Hepatocyte (in vitro differentiated cells): ENCODE measurements at regions not wholly inside any gene's neighbourhood (a gene's known extent, or its start where the extent isn't known, plus 50 kb on each side); places are given as distances from the start of the nearest gene placed in this dataset.

Experiments
- EZH2 ChIP-seq: fragments of 200-600 bp; sonication (generic); IDR thresholded peaks from 2 replicates; pipeline ENCODE4 v1.6.1; 2016; ENCODE audit warnings: antibody characterized with exemption, mild to moderate bottlenecking, borderline replicate concordance
- TF ChIP-seq, protein P1 (sequence below): fragments of 200-600 bp; sonication (generic); IDR thresholded peaks from 2 replicates; pipeline ENCODE4 v1.5.1; 2016; ENCODE audit warnings: antibody characterized with exemption, mild to moderate bottlenecking; ENCODE audit not compliant: poor library complexity

DNA sequence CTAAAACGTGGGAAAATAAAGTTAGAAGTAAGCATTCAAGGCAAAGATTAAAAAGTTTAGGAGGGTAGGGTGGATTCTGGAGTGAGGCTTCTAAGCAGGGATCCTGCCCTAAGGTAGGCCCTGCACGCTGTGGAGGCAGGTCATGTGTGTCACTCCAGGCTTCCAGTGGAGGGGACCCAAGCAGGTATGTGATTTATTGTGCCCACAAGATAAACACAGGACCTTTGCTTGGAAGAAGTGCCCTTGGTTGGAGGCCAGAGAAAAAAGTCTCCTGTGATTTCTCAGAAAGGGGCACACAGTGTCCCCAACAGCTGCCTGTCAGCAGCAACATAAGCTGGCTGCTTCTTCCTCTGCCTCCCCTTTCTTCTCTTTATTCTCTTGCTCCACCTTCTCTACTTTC is 110.8 kb downstream of the FOXD2 start:
- TF ChIP-seq, protein P1, sequence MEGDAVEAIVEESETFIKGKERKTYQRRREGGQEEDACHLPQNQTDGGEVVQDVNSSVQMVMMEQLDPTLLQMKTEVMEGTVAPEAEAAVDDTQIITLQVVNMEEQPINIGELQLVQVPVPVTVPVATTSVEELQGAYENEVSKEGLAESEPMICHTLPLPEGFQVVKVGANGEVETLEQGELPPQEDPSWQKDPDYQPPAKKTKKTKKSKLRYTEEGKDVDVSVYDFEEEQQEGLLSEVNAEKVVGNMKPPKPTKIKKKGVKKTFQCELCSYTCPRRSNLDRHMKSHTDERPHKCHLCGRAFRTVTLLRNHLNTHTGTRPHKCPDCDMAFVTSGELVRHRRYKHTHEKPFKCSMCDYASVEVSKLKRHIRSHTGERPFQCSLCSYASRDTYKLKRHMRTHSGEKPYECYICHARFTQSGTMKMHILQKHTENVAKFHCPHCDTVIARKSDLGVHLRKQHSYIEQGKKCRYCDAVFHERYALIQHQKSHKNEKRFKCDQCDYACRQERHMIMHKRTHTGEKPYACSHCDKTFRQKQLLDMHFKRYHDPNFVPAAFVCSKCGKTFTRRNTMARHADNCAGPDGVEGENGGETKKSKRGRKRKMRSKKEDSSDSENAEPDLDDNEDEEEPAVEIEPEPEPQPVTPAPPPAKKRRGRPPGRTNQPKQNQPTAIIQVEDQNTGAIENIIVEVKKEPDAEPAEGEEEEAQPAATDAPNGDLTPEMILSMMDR, result no peak
- no peak for TF ChIP-seq EZH2
